AG09309 (cell line): ENCODE measurements at regions not wholly inside any gene's neighbourhood (a gene's known extent, or its start where the extent isn't known, plus 50 kb on each side); places are given as distances from the start of the nearest gene placed in this dataset.
"Not testable (repeated sequence)": the region's sequence is repeated elsewhere in the genome, so short reads cannot be mapped to it uniquely, and the experiment has no call there.

ENCODE experiments used
- DNase-seq: peaks from one replicate; pipeline ENCODE4 v3.0.0-alpha.2; 2010; ENCODE audit warnings: low read depth
- H3K4me3 ChIP-seq: 2 replicates; pipeline ENCODE4 v1.5.1; 2011; ENCODE audit warnings: mild to moderate bottlenecking, low read depth, low read length, moderate library complexity; ENCODE audit not compliant: control insufficient read depth
- CTCF ChIP-seq: IDR thresholded peaks from 2 replicates; pipeline ENCODE4 v1.5.1; 2011; ENCODE audit warnings: mild to moderate bottlenecking, low read depth, low read length, inconsistent platforms; ENCODE audit not compliant: insufficient read depth, control insufficient read depth; ENCODE audit errors: missing control alignments

DNA sequence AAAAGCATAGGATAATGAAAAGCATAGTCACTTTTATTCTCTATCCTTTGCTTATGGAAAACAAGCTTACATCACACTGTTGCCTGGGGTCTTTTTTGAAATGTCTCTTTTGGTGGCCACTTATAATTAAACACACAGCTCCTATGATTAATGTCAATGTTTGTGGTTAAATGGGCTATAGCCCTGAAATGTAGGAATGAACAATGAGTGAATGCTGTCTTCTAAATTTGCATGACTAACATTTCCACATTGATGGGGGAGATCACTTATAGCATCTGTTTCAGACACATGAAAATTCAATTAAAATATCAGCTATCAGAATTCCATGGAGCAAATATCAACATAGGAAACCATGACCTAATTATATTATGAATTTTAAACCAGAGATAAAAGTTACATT is 171.4 kb upstream of the FAT3 start:
- no peak overlapping the region for H3K4me3 ChIP-seq
- no peak for DNase-seq
- TF ChIP-seq CTCF: no peak

GRCh38 chr11:92050305-92050704 is 174.3 kb upstream of the FAT3 start:
- no peak for DNase-seq
- H3K4me3 ChIP-seq: no peak overlapping the region
- TF ChIP-seq CTCF: no peak

DNA sequence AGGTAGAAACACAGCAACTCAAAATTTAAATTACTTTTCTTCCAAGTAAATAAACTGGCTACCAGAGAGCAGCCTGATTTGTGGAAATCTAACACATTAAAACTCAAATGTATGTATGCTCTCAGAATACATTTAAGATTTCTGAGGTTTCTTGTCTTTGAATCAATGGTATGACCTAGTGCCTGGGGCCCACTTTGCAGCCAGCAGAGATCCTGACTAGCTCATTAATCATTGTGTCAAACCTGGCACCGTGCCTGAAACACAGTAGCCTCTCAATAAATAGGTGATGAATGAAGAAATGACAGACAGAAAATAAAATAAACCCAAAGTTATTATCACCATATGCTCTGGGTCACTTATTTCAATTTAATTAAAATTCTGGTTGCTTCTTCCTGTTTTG is 176.2 kb upstream of the FAT3 start:
- TF ChIP-seq CTCF: no peak
- DNase-seq: no peak
- no peak overlapping the region for H3K4me3 ChIP-seq

DNA sequence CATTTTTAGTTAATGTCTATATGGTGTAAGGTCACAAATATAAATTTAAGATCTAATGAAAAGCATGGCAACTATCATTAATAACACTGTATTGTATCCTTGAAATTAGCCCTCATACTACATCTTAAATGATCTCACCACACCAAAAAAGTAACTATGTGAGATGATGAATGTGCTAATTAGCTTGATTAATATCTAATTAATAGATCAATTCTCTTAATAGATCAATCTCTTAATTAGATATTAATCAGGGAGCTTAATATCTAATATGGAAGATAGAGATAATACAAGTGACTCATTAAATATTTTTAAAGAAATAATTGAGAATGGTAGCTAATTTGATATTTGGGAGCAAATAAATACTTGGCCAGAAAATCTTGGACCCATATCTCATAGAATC is 178.5 kb upstream of the FAT3 start:
- DNase-seq: no peak
- TF ChIP-seq CTCF: no peak
- H3K4me3 ChIP-seq: no peak overlapping the region

DNA sequence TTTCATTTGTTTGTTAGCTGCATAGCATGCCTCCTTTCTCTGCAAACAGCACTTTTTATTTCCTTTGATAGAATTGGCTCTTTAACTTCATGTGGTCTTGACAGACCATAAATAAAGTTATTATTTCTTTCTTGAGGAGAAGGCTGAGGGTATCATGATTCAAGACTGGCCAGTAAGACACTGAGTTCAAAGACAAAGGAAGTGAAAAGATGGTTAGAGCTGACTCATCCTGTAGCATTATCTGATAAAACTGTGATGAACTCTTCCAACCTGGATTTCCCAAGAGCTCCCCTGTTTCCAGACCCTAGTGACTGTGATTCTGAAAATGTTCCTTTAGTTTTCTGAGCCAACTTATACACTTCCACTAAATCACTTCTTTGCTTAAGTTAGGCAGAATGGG is 179.3 kb upstream of the FAT3 start:
- H3K4me3 ChIP-seq: no peak overlapping the region
- DNase-seq: no peak
- TF ChIP-seq CTCF: no peak

DNA sequence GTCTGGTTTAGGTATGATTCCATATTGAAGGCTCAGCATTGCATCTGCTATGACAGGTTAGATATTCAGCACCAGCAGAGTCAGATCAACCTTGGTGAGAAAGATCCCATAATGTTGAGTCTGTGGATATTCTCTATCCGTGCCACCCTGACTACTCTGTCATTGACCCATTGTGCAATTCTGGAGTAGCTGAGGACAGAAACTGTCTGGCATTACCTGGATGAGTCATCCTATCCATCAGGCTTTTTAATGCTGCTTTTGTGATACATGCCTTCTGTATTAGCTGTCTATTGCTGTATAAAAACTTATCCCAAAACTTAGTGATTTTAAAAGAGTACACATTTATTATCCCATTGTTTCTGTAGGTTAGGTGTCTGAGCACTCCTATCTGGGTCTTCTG is 189.1 kb upstream of the FAT3 start:
- H3K4me3 ChIP-seq: no peak overlapping the region
- no peak for TF ChIP-seq CTCF
- no peak for DNase-seq

DNA sequence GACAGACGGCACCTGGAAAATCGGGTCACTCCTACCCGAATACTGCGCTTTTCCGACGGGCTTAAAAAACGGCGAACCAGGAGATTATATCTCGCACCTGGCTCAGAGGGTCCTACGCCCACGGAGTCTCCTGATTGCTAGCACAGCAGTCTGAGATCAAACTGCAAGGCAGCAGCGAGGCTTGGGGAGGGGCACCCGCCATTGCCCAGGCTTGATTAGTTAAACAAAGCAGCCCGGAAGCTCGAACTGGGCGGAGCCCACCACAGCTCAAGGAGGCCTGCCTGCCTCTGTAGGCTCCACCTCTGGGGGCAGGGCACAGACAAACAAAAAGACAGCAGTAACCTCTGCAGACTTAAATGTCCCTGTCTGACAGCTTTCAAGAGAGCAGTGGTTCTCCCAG is 197.5 kb upstream of the FAT3 start:
- not testable (repeated sequence) for DNase-seq, H3K4me3 ChIP-seq
